ENCODE measurements at regions not wholly inside any gene's neighbourhood (a gene's known extent, or its start where the extent isn't known, plus 50 kb on each side); places are given as distances from the start of the nearest gene placed in this dataset.

GRCh38 chr18:68234131-68234530 lies 480.8 kb downstream of the TMX3 start:
- no peak for TF ChIP-seq CTCF (IDR thresholded peaks at IDR 0.05; ENCODE audit: low read length)
- no peak for TF ChIP-seq EZH2 (IDR thresholded peaks at IDR 0.05; ENCODE audit: borderline replicate concordance, low read length)

Data from OCI-LY1 (cell line).